ENCODE measurements at regions not wholly inside any gene's neighbourhood (a gene's known extent, or its start where the extent isn't known, plus 50 kb on each side); places are given as distances from the start of the nearest gene placed in this dataset.
A peak's percentile ranks its signal among the peaks of the same experiment; 100 is the strongest.

- Histone ChIP-seq H3K27me3 (ENCODE audit: control insufficient read depth, insufficient read depth, low read length) (no peaks in the 10 kb centered on the region), H3K4me3 (ENCODE audit: low read depth, low read length) (no peak overlapping the region), H3K36me3 (ENCODE audit: control insufficient read depth, insufficient read depth, low read length) (no peaks in the 10 kb centered on the region)
- TF ChIP-seq CTCF (IDR thresholded peaks at IDR 0.05; ENCODE audit: insufficient read depth, low read length, severe bottlenecking): no peak
- FAIRE-seq (no peak), DNase-seq (ENCODE audit: low read depth) (no peak)
Measured at GRCh38 chr2:215716956-215717355, 281.1 kb upstream of the FN1 start.

GRCh38 chr2:215712871-215713790 lies 277.3 kb upstream of the FN1 start:
- no peaks in the 10 kb centered on the region for H3K27me3 ChIP-seq (ENCODE audit: control insufficient read depth, insufficient read depth, low read length)
- no peak overlapping the region for H3K4me3 ChIP-seq (ENCODE audit: low read depth, low read length)
- DNase-seq (ENCODE audit: low read depth) (peak; percentile 26), FAIRE-seq (no peak)
- no peaks in the 10 kb centered on the region for H3K36me3 ChIP-seq (ENCODE audit: control insufficient read depth, insufficient read depth, low read length)
- TF ChIP-seq CTCF (IDR thresholded peaks at IDR 0.05; ENCODE audit: insufficient read depth, low read length, severe bottlenecking): no peak

- Histone ChIP-seq H3K4me3 (ENCODE audit: low read depth, low read length) (no peak overlapping the region), H3K36me3 (ENCODE audit: control insufficient read depth, insufficient read depth, low read length) (no peaks in the 10 kb centered on the region), H3K27me3 (ENCODE audit: control insufficient read depth, insufficient read depth, low read length) (no peaks in the 10 kb centered on the region)
- FAIRE-seq: no peak
- TF ChIP-seq CTCF (IDR thresholded peaks at IDR 0.05; ENCODE audit: insufficient read depth, low read length, severe bottlenecking): no peak
- peak; percentile 57 for DNase-seq (ENCODE audit: low read depth)
Measured at GRCh38 chr2:215712219-215712868, 276.5 kb upstream of the FN1 start.

GRCh38 chr2:215711471-215712034 lies 275.7 kb upstream of the FN1 start:
- DNase-seq (ENCODE audit: low read depth) (peak; percentile 91), FAIRE-seq (no peak)
- no peaks in the 10 kb centered on the region for H3K36me3 ChIP-seq (ENCODE audit: control insufficient read depth, insufficient read depth, low read length)
- H3K4me3 ChIP-seq (ENCODE audit: low read depth, low read length): no peak overlapping the region
- TF ChIP-seq CTCF (IDR thresholded peaks at IDR 0.05; ENCODE audit: insufficient read depth, low read length, severe bottlenecking): no peak
- no peaks in the 10 kb centered on the region for H3K27me3 ChIP-seq (ENCODE audit: control insufficient read depth, insufficient read depth, low read length)

GRCh38 chr2:215707608-215708007 lies 271.7 kb upstream of the FN1 start:
- DNase-seq (ENCODE audit: low read depth): no peak
- Histone ChIP-seq H3K27me3 (ENCODE audit: control insufficient read depth, insufficient read depth, low read length) (no peaks in the 10 kb centered on the region), H3K36me3 (ENCODE audit: control insufficient read depth, insufficient read depth, low read length) (no peaks in the 10 kb centered on the region), H3K4me3 (ENCODE audit: low read depth, low read length) (no peak overlapping the region)
- no peak for FAIRE-seq
- no peak for TF ChIP-seq CTCF (IDR thresholded peaks at IDR 0.05; ENCODE audit: insufficient read depth, low read length, severe bottlenecking)
